ENCODE measurements at regions not wholly inside any gene's neighbourhood (a gene's known extent, or its start where the extent isn't known, plus 50 kb on each side); places are given as distances from the start of the nearest gene placed in this dataset.

GRCh38 chr7:142359694-142360279 lies 101.9 kb upstream of the PRSS58 start:
- Mint-ChIP-seq H3K27me3 (ENCODE audit: unreplicated experiment) (no peaks in the 10 kb centered on the region), H3K36me3 (ENCODE audit: unreplicated experiment) (peaks cover 8% of the 10 kb centered on the region), H3K4me3 (ENCODE audit: unreplicated experiment) (no peak overlapping the region), H3K4me1 (ENCODE audit: low read depth, unreplicated experiment) (peaks cover 5% of the 10 kb centered on the region), H3K9me3 (ENCODE audit: unreplicated experiment) (peaks cover 2% of the 10 kb centered on the region), H3K27ac (ENCODE audit: unreplicated experiment) (no peak overlapping the region)
- DNase-seq = no peak
- no peak for TF ChIP-seq CTCF (IDR thresholded peaks at IDR 0.05; ENCODE audit: partially characterized antibody, unreplicated experiment)

- Mint-ChIP-seq H3K27ac (ENCODE audit: unreplicated experiment) (no peak overlapping the region), H3K4me1 (ENCODE audit: low read depth, unreplicated experiment) (peaks cover 6% of the 10 kb centered on the region), H3K4me3 (ENCODE audit: unreplicated experiment) (no peak overlapping the region), H3K36me3 (ENCODE audit: unreplicated experiment) (peaks cover 8% of the 10 kb centered on the region), H3K27me3 (ENCODE audit: unreplicated experiment) (no peaks in the 10 kb centered on the region), H3K9me3 (ENCODE audit: unreplicated experiment) (peaks cover 2% of the 10 kb centered on the region)
- DNase-seq = peak; percentile 39
- TF ChIP-seq CTCF (IDR thresholded peaks at IDR 0.05; ENCODE audit: partially characterized antibody, unreplicated experiment) = peak; percentile 87
Observed at GRCh38 chr7:142357953-142358520, 100.2 kb upstream of the PRSS58 start.

GRCh38 chr7:142356166-142356565 lies 98.3 kb upstream of the PRSS58 start:
- no peak for DNase-seq
- H3K27ac Mint-ChIP-seq (ENCODE audit: unreplicated experiment) = no peak overlapping the region
- peaks cover 9% of the 10 kb centered on the region for H3K4me1 Mint-ChIP-seq (ENCODE audit: low read depth, unreplicated experiment)
- H3K36me3 Mint-ChIP-seq (ENCODE audit: unreplicated experiment) = no peaks in the 10 kb centered on the region
- no peak for TF ChIP-seq CTCF (IDR thresholded peaks at IDR 0.05; ENCODE audit: partially characterized antibody, unreplicated experiment)
- H3K9me3 Mint-ChIP-seq (ENCODE audit: unreplicated experiment) = no peaks in the 10 kb centered on the region
- H3K27me3 Mint-ChIP-seq (ENCODE audit: unreplicated experiment) = no peaks in the 10 kb centered on the region
- H3K4me3 Mint-ChIP-seq (ENCODE audit: unreplicated experiment) = no peak overlapping the region

- H3K36me3 Mint-ChIP-seq (ENCODE audit: unreplicated experiment) = no peaks in the 10 kb centered on the region
- no peak for TF ChIP-seq CTCF (IDR thresholded peaks at IDR 0.05; ENCODE audit: partially characterized antibody, unreplicated experiment)
- no peak for DNase-seq
- H3K9me3 Mint-ChIP-seq (ENCODE audit: unreplicated experiment) = no peaks in the 10 kb centered on the region
- H3K4me3 Mint-ChIP-seq (ENCODE audit: unreplicated experiment) = no peak overlapping the region
- no peak overlapping the region for H3K27ac Mint-ChIP-seq (ENCODE audit: unreplicated experiment)
- H3K4me1 Mint-ChIP-seq (ENCODE audit: low read depth, unreplicated experiment) = peaks cover 17% of the 10 kb centered on the region
- H3K27me3 Mint-ChIP-seq (ENCODE audit: unreplicated experiment) = no peaks in the 10 kb centered on the region
Observed at GRCh38 chr7:142355328-142355727, 97.5 kb upstream of the PRSS58 start.
